Vagina (tissue), 2 donors: ENCODE measurements at regions not wholly inside any gene's neighbourhood (a gene's known extent, or its start where the extent isn't known, plus 50 kb on each side); places are given as distances from the start of the nearest gene placed in this dataset.

Experiments
- POLR2A ChIP-seq, 2 donors: fragments of 450-650 bp; IDR thresholded peaks; one replicate each; pipeline ENCODE4 v1.6.1; 2017; ENCODE audit warnings: antibody characterized with exemption in 2 of 2, mild to moderate bottlenecking in 2 of 2, moderate library complexity in 2 of 2
- POLR2AphosphoS5 ChIP-seq, 2 donors: sonication (generic); formaldehyde crosslinking; IDR thresholded peaks; one replicate each; pipeline ENCODE4 v1.9.0; 2017; ENCODE audit warnings: antibody characterized with exemption in 2 of 2, mild to moderate bottlenecking in 2 of 2, low read depth in 1 of 2; ENCODE audit not compliant: insufficient read depth in 1 of 2
- TF ChIP-seq, protein P1 (sequence below), 3 experiments: fragments of 450-650 bp in 2 of 3; fragments of 200-600 bp in 1 of 3; sonication (generic) in 1 of 3; IDR thresholded peaks; one replicate each; pipeline ENCODE4 v1.5.1; 2017 to 2019; ENCODE audit warnings: antibody characterized with exemption in 3 of 3, mild to moderate bottlenecking in 2 of 3, moderate library complexity in 2 of 3

DNA sequence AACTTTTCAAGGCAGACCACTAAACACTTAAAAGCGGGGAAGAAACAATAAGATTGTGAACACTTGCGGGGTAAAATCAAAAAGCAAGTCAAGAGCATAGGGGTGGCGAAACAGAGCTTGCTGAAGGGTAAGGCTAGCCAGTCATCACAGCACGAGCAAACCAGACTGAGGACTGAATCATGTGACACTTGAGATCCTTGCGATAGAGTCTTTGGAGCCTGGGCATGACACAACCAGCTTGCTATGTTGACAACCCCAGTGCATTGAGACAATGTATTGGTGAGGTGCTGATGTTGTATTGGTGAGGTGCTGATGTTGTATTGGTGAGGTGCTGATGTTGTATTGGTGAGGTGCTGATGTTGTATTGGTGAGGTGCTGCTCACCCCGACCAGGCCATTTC lies 72.3 kb downstream of the SLIT2 start:
- TF ChIP-seq, protein P1, sequence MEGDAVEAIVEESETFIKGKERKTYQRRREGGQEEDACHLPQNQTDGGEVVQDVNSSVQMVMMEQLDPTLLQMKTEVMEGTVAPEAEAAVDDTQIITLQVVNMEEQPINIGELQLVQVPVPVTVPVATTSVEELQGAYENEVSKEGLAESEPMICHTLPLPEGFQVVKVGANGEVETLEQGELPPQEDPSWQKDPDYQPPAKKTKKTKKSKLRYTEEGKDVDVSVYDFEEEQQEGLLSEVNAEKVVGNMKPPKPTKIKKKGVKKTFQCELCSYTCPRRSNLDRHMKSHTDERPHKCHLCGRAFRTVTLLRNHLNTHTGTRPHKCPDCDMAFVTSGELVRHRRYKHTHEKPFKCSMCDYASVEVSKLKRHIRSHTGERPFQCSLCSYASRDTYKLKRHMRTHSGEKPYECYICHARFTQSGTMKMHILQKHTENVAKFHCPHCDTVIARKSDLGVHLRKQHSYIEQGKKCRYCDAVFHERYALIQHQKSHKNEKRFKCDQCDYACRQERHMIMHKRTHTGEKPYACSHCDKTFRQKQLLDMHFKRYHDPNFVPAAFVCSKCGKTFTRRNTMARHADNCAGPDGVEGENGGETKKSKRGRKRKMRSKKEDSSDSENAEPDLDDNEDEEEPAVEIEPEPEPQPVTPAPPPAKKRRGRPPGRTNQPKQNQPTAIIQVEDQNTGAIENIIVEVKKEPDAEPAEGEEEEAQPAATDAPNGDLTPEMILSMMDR (IDR thresholded peaks at IDR 0.05) = no peak
- TF ChIP-seq POLR2A (IDR thresholded peaks at IDR 0.05) (no peak), POLR2AphosphoS5 (IDR thresholded peaks at IDR 0.05; ENCODE audit: insufficient read depth in 1 of 2, low read depth in 1 of 2) (no peak)
